ENCODE measurements at regions not wholly inside any gene's neighbourhood (a gene's known extent, or its start where the extent isn't known, plus 50 kb on each side); places are given as distances from the start of the nearest gene placed in this dataset.

DNA sequence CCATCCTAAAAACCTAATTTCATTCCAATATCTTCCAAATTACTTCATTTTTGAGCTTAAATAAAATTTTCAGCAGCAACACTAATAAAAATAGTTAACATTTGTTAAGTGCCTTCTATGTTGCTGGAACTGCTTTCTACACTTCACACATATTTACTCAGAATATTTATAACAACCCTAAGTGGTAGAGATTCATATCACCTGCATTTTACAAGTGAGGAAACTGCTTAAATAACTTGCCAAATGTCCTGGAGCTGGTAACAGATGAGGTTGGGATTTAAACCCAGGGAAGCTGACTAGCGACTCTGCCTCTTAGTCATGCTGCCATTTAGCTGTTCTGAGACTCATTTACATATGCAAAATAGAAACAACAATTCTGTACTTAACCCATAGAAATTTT, 86.1 kb upstream of the PBX1 start:
- no peak for DNase-seq

- DNase-seq = no peak
Observed at GRCh38 chr1:164473544-164473943, 85.4 kb upstream of the PBX1 start.

- no peak for DNase-seq
Observed at GRCh38 chr1:164475834-164476233, 83.2 kb upstream of the PBX1 start.

DNA sequence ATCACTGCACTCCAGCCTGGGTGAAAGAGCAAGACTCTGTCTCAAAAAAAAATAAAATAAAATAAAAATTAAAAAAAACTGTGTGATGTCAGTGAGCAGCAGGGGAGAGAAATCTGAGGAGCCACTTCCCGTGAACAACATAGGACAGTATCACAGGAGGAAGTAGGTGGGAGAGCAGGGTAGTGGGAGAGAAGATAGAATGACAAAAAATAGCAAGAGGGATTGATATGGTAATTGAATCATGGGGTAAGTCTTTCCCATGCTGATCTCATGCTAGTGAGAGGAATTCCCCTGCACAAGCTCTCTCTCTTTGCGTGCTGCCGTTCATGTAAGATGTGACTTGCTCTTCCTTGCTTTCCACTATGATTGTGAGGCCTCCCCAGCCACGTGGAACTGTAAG, 81.6 kb upstream of the PBX1 start:
- no peak for DNase-seq

GRCh38 chr1:164479242-164479641, 79.7 kb upstream of the PBX1 start:
- no peak for DNase-seq

GRCh38 chr1:164480285-164480907, 78.6 kb upstream of the PBX1 start:
- no peak for DNase-seq

DNA sequence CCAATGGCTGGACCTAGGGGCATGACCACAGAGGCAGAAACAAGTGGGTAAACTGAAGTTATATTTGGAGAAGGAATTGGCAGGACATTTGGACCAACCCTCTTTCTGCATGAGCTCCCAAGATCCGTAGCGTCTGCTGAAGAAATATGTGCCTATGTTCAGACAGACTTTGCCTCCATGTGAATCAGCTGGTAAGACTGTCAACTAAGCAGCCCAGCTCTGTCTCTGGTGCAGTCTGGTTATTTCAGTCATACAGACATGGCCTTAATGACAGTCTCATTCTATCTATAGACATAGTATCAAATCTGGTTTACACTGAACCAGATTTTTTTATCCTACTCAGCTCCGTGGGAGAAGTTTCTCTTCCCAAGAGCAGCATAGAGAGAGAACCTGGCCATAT, 63.1 kb upstream of the PBX1 start:
- DNase-seq = no peak

- no peak for DNase-seq
Observed at GRCh38 chr1:164498792-164499191, 60.2 kb upstream of the PBX1 start.

DNA sequence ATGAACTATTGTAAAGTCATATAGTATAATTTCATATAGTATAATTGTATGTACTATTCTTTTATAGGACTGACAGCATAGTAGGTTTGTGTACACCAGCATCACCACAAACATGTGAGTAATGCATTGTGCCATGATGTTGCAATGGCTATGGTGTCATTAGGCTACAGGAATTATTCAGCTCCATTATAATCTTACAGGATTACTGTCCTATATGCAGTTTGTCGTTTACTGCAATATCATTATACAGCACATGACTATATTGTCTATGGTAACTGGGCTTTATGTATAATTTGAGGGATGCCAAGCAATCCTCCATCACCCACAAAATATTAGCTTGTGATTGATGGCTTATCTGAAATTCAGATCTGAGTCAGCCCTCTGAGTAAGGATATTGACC, 54.2 kb upstream of the PBX1 start:
- no peak for DNase-seq
